ACC112 (cell line): ENCODE measurements at regions not wholly inside any gene's neighbourhood (a gene's known extent, or its start where the extent isn't known, plus 50 kb on each side); places are given as distances from the start of the nearest gene placed in this dataset.

Source experiments
- H2AFZ ChIP-seq: fragments of 200-600 bp; sonication (generic); one replicate; pipeline ENCODE4 v1.6.0; 2017; ENCODE audit warnings: antibody characterized with exemption, low read length; ENCODE audit not compliant: unreplicated experiment
- H3K27ac ChIP-seq: fragments of 200-600 bp; sonication (generic); 2 replicates; pipeline ENCODE4 v1.5.1; 2014; ENCODE audit warnings: low read depth, mild to moderate bottlenecking, antibody characterized with exemption, low read length, moderate library complexity
- H3K27me3 ChIP-seq: fragments of 200-600 bp; sonication (generic); 2 replicates; pipeline ENCODE4 v1.6.1; 2014; ENCODE audit warnings: mild to moderate bottlenecking, antibody characterized with exemption, low read length, moderate library complexity, mixed read lengths; ENCODE audit not compliant: insufficient read depth
- H3K36me3 ChIP-seq: fragments of 200-600 bp; sonication (generic); 2 replicates; pipeline ENCODE4 v1.6.1; 2016; ENCODE audit warnings: mild to moderate bottlenecking, antibody characterized with exemption, low read length, moderate library complexity, mixed read lengths; ENCODE audit not compliant: insufficient read depth
- H3K4me1 ChIP-seq: fragments of 200-600 bp; sonication (generic); one replicate; pipeline ENCODE4 v1.6.1; 2016; ENCODE audit warnings: low read length, mixed read lengths; ENCODE audit not compliant: insufficient read depth, unreplicated experiment, control insufficient read depth
- H3K4me3 ChIP-seq: fragments of 200-600 bp; sonication (generic); 2 replicates; pipeline ENCODE4 v1.5.1; 2014; ENCODE audit warnings: mild to moderate bottlenecking, low read depth, low read length
- H3K79me2 ChIP-seq: fragments of 200-600 bp; sonication (generic); one replicate; pipeline ENCODE4 v1.6.0; 2016; ENCODE audit warnings: low read length; ENCODE audit not compliant: control insufficient read depth, unreplicated experiment, insufficient read depth

GRCh38 chr1:55695151-55695550, 480.0 kb upstream of the USP24 start:
- H3K4me1 ChIP-seq: peaks cover 39% of the 10 kb centered on the region
- peak overlapping the region; percentile 99 for H3K27ac ChIP-seq
- peak overlapping the region; percentile 87 for H2AFZ ChIP-seq
- peak overlapping the region; percentile 13; the same call in 1 of the 2 replicates for H3K4me3 ChIP-seq
- no peaks in the 10 kb centered on the region for H3K79me2 ChIP-seq
- no peaks in the 10 kb centered on the region for H3K27me3 ChIP-seq
- H3K36me3 ChIP-seq: no peaks in the 10 kb centered on the region; the same call in 1 of the 2 replicates

- peaks cover 36% of the 10 kb centered on the region for H3K4me1 ChIP-seq
- peak overlapping the region; percentile 99 for H3K27ac ChIP-seq
- H2AFZ ChIP-seq: peak overlapping the region; percentile 87
- H3K36me3 ChIP-seq: no peaks in the 10 kb centered on the region; the same call in 1 of the 2 replicates
- no peaks in the 10 kb centered on the region for H3K79me2 ChIP-seq
- H3K4me3 ChIP-seq: no peak overlapping the region
- H3K27me3 ChIP-seq: no peaks in the 10 kb centered on the region
Measured at GRCh38 chr1:55694310-55694801, 479.2 kb upstream of the USP24 start.

- no peaks in the 10 kb centered on the region for H3K79me2 ChIP-seq
- H2AFZ ChIP-seq: no peak overlapping the region
- no peak overlapping the region for H3K27ac ChIP-seq
- H3K36me3 ChIP-seq: no peaks in the 10 kb centered on the region; the same call in 1 of the 2 replicates
- peaks cover 36% of the 10 kb centered on the region for H3K4me1 ChIP-seq
- H3K4me3 ChIP-seq: no peak overlapping the region
- H3K27me3 ChIP-seq: no peaks in the 10 kb centered on the region
Measured at GRCh38 chr1:55692726-55693125, 477.6 kb upstream of the USP24 start.

GRCh38 chr1:55690366-55690765, 475.2 kb upstream of the USP24 start:
- H3K36me3 ChIP-seq: no peaks in the 10 kb centered on the region; the same call in 1 of the 2 replicates
- H3K4me3 ChIP-seq: no peak overlapping the region
- H3K79me2 ChIP-seq: no peaks in the 10 kb centered on the region
- H3K27me3 ChIP-seq: no peaks in the 10 kb centered on the region
- H3K4me1 ChIP-seq: peaks cover 20% of the 10 kb centered on the region
- H2AFZ ChIP-seq: no peak overlapping the region
- no peak overlapping the region for H3K27ac ChIP-seq

GRCh38 chr1:55689800-55690199, 474.6 kb upstream of the USP24 start:
- H3K27me3 ChIP-seq: no peaks in the 10 kb centered on the region
- no peak overlapping the region for H2AFZ ChIP-seq
- peaks cover 20% of the 10 kb centered on the region for H3K4me1 ChIP-seq
- no peak overlapping the region for H3K4me3 ChIP-seq
- H3K27ac ChIP-seq: no peak overlapping the region
- no peaks in the 10 kb centered on the region for H3K79me2 ChIP-seq
- H3K36me3 ChIP-seq: no peaks in the 10 kb centered on the region; the same call in 1 of the 2 replicates

GRCh38 chr1:55685560-55685959, 470.4 kb upstream of the USP24 start:
- Histone ChIP-seq H2AFZ (no peak overlapping the region), H3K79me2 (no peaks in the 10 kb centered on the region), H3K27me3 (no peaks in the 10 kb centered on the region), H3K36me3 (no peaks in the 10 kb centered on the region), H3K27ac (no peak overlapping the region), H3K4me3 (no peak overlapping the region), H3K4me1 (peaks cover 25% of the 10 kb centered on the region)

GRCh38 chr1:55684131-55684650, 469.0 kb upstream of the USP24 start:
- H3K4me1 ChIP-seq: peaks cover 25% of the 10 kb centered on the region
- H3K27me3 ChIP-seq: no peaks in the 10 kb centered on the region
- H3K36me3 ChIP-seq: no peaks in the 10 kb centered on the region
- H3K4me3 ChIP-seq: no peak overlapping the region
- no peaks in the 10 kb centered on the region for H3K79me2 ChIP-seq
- peak overlapping the region; percentile 70 for H2AFZ ChIP-seq
- peak overlapping the region; percentile 48 for H3K27ac ChIP-seq

GRCh38 chr1:55682198-55682597, 467.0 kb upstream of the USP24 start:
- H2AFZ ChIP-seq: no peak overlapping the region
- H3K4me3 ChIP-seq: no peak overlapping the region
- no peak overlapping the region for H3K27ac ChIP-seq
- H3K27me3 ChIP-seq: no peaks in the 10 kb centered on the region
- H3K4me1 ChIP-seq: peaks cover 25% of the 10 kb centered on the region
- H3K36me3 ChIP-seq: no peaks in the 10 kb centered on the region
- H3K79me2 ChIP-seq: no peaks in the 10 kb centered on the region

- H3K27me3 ChIP-seq: no peaks in the 10 kb centered on the region
- H2AFZ ChIP-seq: no peak overlapping the region
- peaks cover 15% of the 10 kb centered on the region for H3K4me1 ChIP-seq
- no peak overlapping the region for H3K4me3 ChIP-seq
- no peak overlapping the region for H3K27ac ChIP-seq
- peaks cover 4% of the 10 kb centered on the region; the same call in 1 of the 2 replicates for H3K36me3 ChIP-seq
- H3K79me2 ChIP-seq: no peaks in the 10 kb centered on the region
Measured at GRCh38 chr1:55679971-55680370, 464.8 kb upstream of the USP24 start.

- H2AFZ ChIP-seq: no peak overlapping the region
- H3K27ac ChIP-seq: no peak overlapping the region
- no peaks in the 10 kb centered on the region for H3K79me2 ChIP-seq
- no peaks in the 10 kb centered on the region for H3K27me3 ChIP-seq
- no peak overlapping the region for H3K4me3 ChIP-seq
- H3K36me3 ChIP-seq: peaks cover 4% of the 10 kb centered on the region; the same call in 1 of the 2 replicates
- peaks cover 15% of the 10 kb centered on the region for H3K4me1 ChIP-seq
Measured at GRCh38 chr1:55673416-55673815, 458.3 kb upstream of the USP24 start.

GRCh38 chr1:55670331-55671082, 455.3 kb upstream of the USP24 start:
- Histone ChIP-seq H3K4me1 (peaks cover 15% of the 10 kb centered on the region), H3K4me3 (peak overlapping the region; percentile 6; the same call in 1 of the 2 replicates), H3K79me2 (no peaks in the 10 kb centered on the region), H3K27me3 (no peaks in the 10 kb centered on the region), H3K36me3 (no peaks in the 10 kb centered on the region), H2AFZ (peak overlapping the region; percentile 73), H3K27ac (no peak overlapping the region)
